ENCODE measurements at regions not wholly inside any gene's neighbourhood (a gene's known extent, or its start where the extent isn't known, plus 50 kb on each side); places are given as distances from the start of the nearest gene placed in this dataset.

GRCh38 chr5:68669864-68670575 is 423.8 kb upstream of the SLC30A5 start:
- TF ChIP-seq CTCF (IDR thresholded peaks at IDR 0.05), result no peak
- TF ChIP-seq EP300 (IDR thresholded peaks at IDR 0.05), result no peak
- no peak for TF ChIP-seq POLR2AphosphoS5 (IDR thresholded peaks at IDR 0.05)

All from gastroesophageal sphincter (tissue), 3 donors.